DOHH2 (cell line): ENCODE measurements at regions not wholly inside any gene's neighbourhood (a gene's known extent, or its start where the extent isn't known, plus 50 kb on each side); places are given as distances from the start of the nearest gene placed in this dataset.

Experiments used
- H3F3A ChIP-seq: fragments of 200-600 bp; sonication (generic), shearing (Covaris generic); 2 replicates; pipeline ENCODE4 v1.6.0; 2016; ENCODE audit warnings: antibody characterized with exemption, mild to moderate bottlenecking; ENCODE audit not compliant: control insufficient read depth, insufficient read depth
- H3K27ac ChIP-seq: fragments of 200-600 bp; sonication (generic); 2 replicates; pipeline ENCODE4 v1.5.1; 2014; ENCODE audit warnings: low read depth, mild to moderate bottlenecking, low read length, moderate library complexity
- H3K27me3 ChIP-seq: fragments of 200-600 bp; sonication (generic); 2 replicates; pipeline ENCODE4 v1.6.1; 2014; ENCODE audit warnings: mild to moderate bottlenecking, low read length, mixed read lengths; ENCODE audit not compliant: control insufficient read depth
- H3K36me3 ChIP-seq: fragments of 200-600 bp; sonication (generic); 2 replicates; pipeline ENCODE4 v1.6.1; 2014; ENCODE audit warnings: mild to moderate bottlenecking, low read length, moderate library complexity, mixed read lengths; ENCODE audit not compliant: control insufficient read depth
- H3K4me1 ChIP-seq: fragments of 200-600 bp; sonication (generic); 2 replicates; pipeline ENCODE4 v1.6.1; 2014; ENCODE audit warnings: mild to moderate bottlenecking, low read length, mixed read lengths; ENCODE audit not compliant: control insufficient read depth
- H3K4me2 ChIP-seq: fragments of 200-600 bp; sonication (generic); 2 replicates; pipeline ENCODE4 v1.6.0; 2014; ENCODE audit warnings: mild to moderate bottlenecking, low read length, moderate library complexity
- H3K4me3 ChIP-seq: fragments of 200-600 bp; sonication (generic); 2 replicates; pipeline ENCODE4 v1.5.1; 2014; ENCODE audit warnings: mild to moderate bottlenecking, low read length, mixed read lengths
- H3K79me2 ChIP-seq: fragments of 200-600 bp; sonication (generic); 2 replicates; pipeline ENCODE4 v1.6.1; 2014; ENCODE audit warnings: mild to moderate bottlenecking, low read length, mixed read lengths; ENCODE audit not compliant: control insufficient read depth
- H3K9me2 ChIP-seq: fragments of 200-600 bp; sonication (generic); replicated peaks from 2 replicates; pipeline ENCODE4 v1.6.1; 2014; ENCODE audit warnings: mild to moderate bottlenecking, low read length, mixed read lengths; ENCODE audit not compliant: control insufficient read depth
- H3K9me3 ChIP-seq: fragments of 200-600 bp; sonication (generic); 2 replicates; pipeline ENCODE4 v1.6.1; 2014; ENCODE audit warnings: antibody characterized with exemption, low read length, mixed read lengths; ENCODE audit not compliant: control insufficient read depth, insufficient read depth
- H4K20me1 ChIP-seq: fragments of 200-600 bp; sonication (generic); 2 replicates; pipeline ENCODE4 v1.6.0; 2014; ENCODE audit warnings: low read depth, mild to moderate bottlenecking, antibody characterized with exemption, low read length, moderate library complexity; ENCODE audit not compliant: control insufficient read depth, insufficient read depth
- EZH2phosphoT487 ChIP-seq: fragments of 200-600 bp; sonication (generic); IDR thresholded peaks from 2 replicates; pipeline ENCODE4 v1.6.1; 2017; ENCODE audit warnings: borderline replicate concordance, mild to moderate bottlenecking, antibody characterized with exemption, low read length, moderate library complexity, mixed read lengths
- TF ChIP-seq, protein P1 (sequence below): fragments of 200-600 bp; sonication (generic); IDR thresholded peaks from one replicate; pipeline ENCODE4 v1.5.1; 2014; ENCODE audit warnings: antibody characterized with exemption, mild to moderate bottlenecking, low read depth, low read length; ENCODE audit not compliant: poor library complexity, severe bottlenecking

GRCh38 chr15:24607636-24608035 lies 67.9 kb upstream of the NPAP1 start:
- Histone ChIP-seq H3K4me3 (no peak overlapping the region), H3K79me2 (no peaks in the 10 kb centered on the region), H3K27me3 (no peaks in the 10 kb centered on the region), H3K36me3 (no peaks in the 10 kb centered on the region), H3K4me1 (no peaks in the 10 kb centered on the region), H4K20me1 (no peaks in the 10 kb centered on the region), H3K9me3 (peaks cover 17% of the 10 kb centered on the region; the same call in 1 of the 2 replicates), H3K4me2 (no peak overlapping the region), H3K9me2 (no peaks in the 10 kb centered on the region), H3F3A (no peaks in the 10 kb centered on the region), H3K27ac (no peak overlapping the region)
- TF ChIP-seq, protein P1, sequence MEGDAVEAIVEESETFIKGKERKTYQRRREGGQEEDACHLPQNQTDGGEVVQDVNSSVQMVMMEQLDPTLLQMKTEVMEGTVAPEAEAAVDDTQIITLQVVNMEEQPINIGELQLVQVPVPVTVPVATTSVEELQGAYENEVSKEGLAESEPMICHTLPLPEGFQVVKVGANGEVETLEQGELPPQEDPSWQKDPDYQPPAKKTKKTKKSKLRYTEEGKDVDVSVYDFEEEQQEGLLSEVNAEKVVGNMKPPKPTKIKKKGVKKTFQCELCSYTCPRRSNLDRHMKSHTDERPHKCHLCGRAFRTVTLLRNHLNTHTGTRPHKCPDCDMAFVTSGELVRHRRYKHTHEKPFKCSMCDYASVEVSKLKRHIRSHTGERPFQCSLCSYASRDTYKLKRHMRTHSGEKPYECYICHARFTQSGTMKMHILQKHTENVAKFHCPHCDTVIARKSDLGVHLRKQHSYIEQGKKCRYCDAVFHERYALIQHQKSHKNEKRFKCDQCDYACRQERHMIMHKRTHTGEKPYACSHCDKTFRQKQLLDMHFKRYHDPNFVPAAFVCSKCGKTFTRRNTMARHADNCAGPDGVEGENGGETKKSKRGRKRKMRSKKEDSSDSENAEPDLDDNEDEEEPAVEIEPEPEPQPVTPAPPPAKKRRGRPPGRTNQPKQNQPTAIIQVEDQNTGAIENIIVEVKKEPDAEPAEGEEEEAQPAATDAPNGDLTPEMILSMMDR = no peak
- TF ChIP-seq EZH2phosphoT487 = no peak

GRCh38 chr15:24617646-24618045 lies 57.9 kb upstream of the NPAP1 start:
- Histone ChIP-seq H3K36me3 (no peaks in the 10 kb centered on the region), H3F3A (no peaks in the 10 kb centered on the region), H3K79me2 (no peaks in the 10 kb centered on the region), H3K4me1 (no peaks in the 10 kb centered on the region), H3K9me3 (peaks cover 13% of the 10 kb centered on the region), H3K4me3 (no peak overlapping the region), H3K27me3 (no peaks in the 10 kb centered on the region), H4K20me1 (no peaks in the 10 kb centered on the region), H3K4me2 (no peak overlapping the region), H3K27ac (no peak overlapping the region), H3K9me2 (no peaks in the 10 kb centered on the region)
- no peak for TF ChIP-seq EZH2phosphoT487
- TF ChIP-seq, protein P1 = no peak

- no peaks in the 10 kb centered on the region for H3K27me3 ChIP-seq
- no peak overlapping the region for H3K27ac ChIP-seq
- no peak overlapping the region for H3K4me2 ChIP-seq
- no peaks in the 10 kb centered on the region for H3K79me2 ChIP-seq
- H3F3A ChIP-seq = no peaks in the 10 kb centered on the region
- no peaks in the 10 kb centered on the region for H3K9me2 ChIP-seq
- H3K9me3 ChIP-seq = peaks cover 18% of the 10 kb centered on the region; the same call in 1 of the 2 replicates
- TF ChIP-seq EZH2phosphoT487 = no peak
- H3K36me3 ChIP-seq = no peaks in the 10 kb centered on the region
- no peaks in the 10 kb centered on the region for H4K20me1 ChIP-seq
- no peaks in the 10 kb centered on the region for H3K4me1 ChIP-seq
- no peak overlapping the region for H3K4me3 ChIP-seq
Observed at GRCh38 chr15:24621630-24622215, 53.9 kb upstream of the NPAP1 start.
